ENCODE measurements at regions not wholly inside any gene's neighbourhood (a gene's known extent, or its start where the extent isn't known, plus 50 kb on each side); places are given as distances from the start of the nearest gene placed in this dataset.

DNA sequence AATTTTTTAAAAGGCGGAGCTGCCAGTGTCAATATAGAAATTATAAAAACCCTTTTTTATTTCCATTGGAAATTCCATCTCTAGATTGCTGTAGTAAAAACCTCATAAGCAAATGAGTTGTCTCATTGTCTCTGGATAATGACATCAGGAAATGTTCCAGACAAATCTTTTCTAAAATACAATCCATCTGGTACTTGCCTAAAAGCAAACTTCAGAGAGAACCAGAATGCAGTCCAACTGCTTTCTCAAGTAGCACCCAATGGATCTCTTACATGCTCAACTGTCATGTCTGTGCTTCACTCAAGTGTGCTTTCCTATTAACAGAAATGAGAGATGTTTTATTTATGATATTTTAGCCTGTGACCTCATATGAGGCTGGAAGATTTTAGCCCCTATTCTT, 399.6 kb upstream of the NDST3 start:
- TF ChIP-seq, protein P1, sequence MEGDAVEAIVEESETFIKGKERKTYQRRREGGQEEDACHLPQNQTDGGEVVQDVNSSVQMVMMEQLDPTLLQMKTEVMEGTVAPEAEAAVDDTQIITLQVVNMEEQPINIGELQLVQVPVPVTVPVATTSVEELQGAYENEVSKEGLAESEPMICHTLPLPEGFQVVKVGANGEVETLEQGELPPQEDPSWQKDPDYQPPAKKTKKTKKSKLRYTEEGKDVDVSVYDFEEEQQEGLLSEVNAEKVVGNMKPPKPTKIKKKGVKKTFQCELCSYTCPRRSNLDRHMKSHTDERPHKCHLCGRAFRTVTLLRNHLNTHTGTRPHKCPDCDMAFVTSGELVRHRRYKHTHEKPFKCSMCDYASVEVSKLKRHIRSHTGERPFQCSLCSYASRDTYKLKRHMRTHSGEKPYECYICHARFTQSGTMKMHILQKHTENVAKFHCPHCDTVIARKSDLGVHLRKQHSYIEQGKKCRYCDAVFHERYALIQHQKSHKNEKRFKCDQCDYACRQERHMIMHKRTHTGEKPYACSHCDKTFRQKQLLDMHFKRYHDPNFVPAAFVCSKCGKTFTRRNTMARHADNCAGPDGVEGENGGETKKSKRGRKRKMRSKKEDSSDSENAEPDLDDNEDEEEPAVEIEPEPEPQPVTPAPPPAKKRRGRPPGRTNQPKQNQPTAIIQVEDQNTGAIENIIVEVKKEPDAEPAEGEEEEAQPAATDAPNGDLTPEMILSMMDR (IDR thresholded peaks at IDR 0.05 in 4 of 5, conservative IDR thresholded peaks at IDR 0.05 in 1 of 5) = no peak
- no peak for TF ChIP-seq POLR2A (IDR thresholded peaks at IDR 0.05)

All from gastrocnemius medialis (tissue), 4 donors.